Calu3 (cell line): ENCODE measurements at regions not wholly inside any gene's neighbourhood (a gene's known extent, or its start where the extent isn't known, plus 50 kb on each side); places are given as distances from the start of the nearest gene placed in this dataset.

Experiments
- BruUV-seq: library from RNA; stranded (reverse); fragments of 400-500 nt; replicated peaks from 2 replicates; lab custom pipeline; 2021; lab: Mats Ljungman, UMichigan
- CTCF ChIA-PET: fragments of 300-600 bp; sonication (Branson Sonifier 250); formaldehyde crosslinking; loops from one replicate; lab custom pipeline; 2022; ENCODE audit warnings: antibody characterized with exemption; lab: Charles Lee
- DNase-seq: peaks from one replicate; pipeline ENCODE4 v3.0.0; 2022
- H3K27ac Mint-ChIP-seq: one replicate; pipeline ENCODE4 v1.8.0; 2022; ENCODE audit warnings: mixed read lengths; ENCODE audit not compliant: unreplicated experiment
- H3K27me3 Mint-ChIP-seq: one replicate; pipeline ENCODE4 v1.8.0; 2022; ENCODE audit warnings: mixed read lengths; ENCODE audit not compliant: unreplicated experiment
- H3K36me3 Mint-ChIP-seq: one replicate; pipeline ENCODE4 v1.8.0; 2022; ENCODE audit warnings: mild to moderate bottlenecking, moderate library complexity, mixed read lengths; ENCODE audit not compliant: insufficient read depth, unreplicated experiment
- H3K4me1 Mint-ChIP-seq: one replicate; pipeline ENCODE4 v1.8.0; 2022; ENCODE audit warnings: mild to moderate bottlenecking, low read depth, mixed read lengths; ENCODE audit not compliant: unreplicated experiment
- H3K4me3 Mint-ChIP-seq: one replicate; pipeline ENCODE4 v1.8.0; 2022; ENCODE audit warnings: mild to moderate bottlenecking, low read depth, moderate library complexity, mixed read lengths; ENCODE audit not compliant: unreplicated experiment
- H3K9me3 Mint-ChIP-seq: one replicate; pipeline ENCODE4 v1.8.0; 2022; ENCODE audit warnings: low read depth, mixed read lengths; ENCODE audit not compliant: unreplicated experiment
- intact Hi-C: fragments of 100-400 bp; cut with micrococcal nuclease; formaldehyde crosslinking; loops from one replicate; pipeline ENCODE4 v1.10.0; 2022; ENCODE audit not compliant: unreplicated experiment
- TF ChIP-seq, protein P1 (sequence below): fragments of 200-600 bp; IDR thresholded peaks from one replicate; pipeline ENCODE4 v1.8.0; 2022; ENCODE audit warnings: antibody characterized with exemption; ENCODE audit not compliant: unreplicated experiment

DNA sequence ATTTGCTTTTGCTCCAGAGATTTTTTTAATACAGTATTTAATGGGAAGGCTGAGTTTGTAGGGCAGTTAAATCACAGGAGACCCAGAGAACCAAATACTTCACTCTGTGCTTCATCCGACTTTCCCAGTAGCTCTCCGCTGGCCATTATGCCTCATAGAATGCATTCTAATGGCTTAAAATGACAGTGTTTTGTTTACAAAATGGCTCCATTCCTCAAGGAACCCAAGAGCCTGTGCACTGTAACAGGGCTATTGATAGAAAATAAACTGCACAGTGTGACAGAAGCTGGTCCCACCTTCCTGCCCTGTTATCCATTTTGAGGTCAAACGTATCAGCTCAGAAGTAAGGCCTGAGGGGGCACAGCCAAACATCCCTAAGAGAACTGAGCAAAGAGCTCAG lies 136.5 kb downstream of the RAP2A start:
- Mint-ChIP-seq H3K9me3 (no peaks in the 10 kb centered on the region), H3K4me1 (peaks cover 11% of the 10 kb centered on the region), H3K27ac (no peak overlapping the region), H3K27me3 (no peaks in the 10 kb centered on the region), H3K4me3 (no peak overlapping the region), H3K36me3 (no peaks in the 10 kb centered on the region)
- CTCF ChIA-PET, result no interaction called here
- BruUV-seq, result no TSS peak
- no peak for DNase-seq
- intact Hi-C loops, result no loop called here
- TF ChIP-seq, protein P1, sequence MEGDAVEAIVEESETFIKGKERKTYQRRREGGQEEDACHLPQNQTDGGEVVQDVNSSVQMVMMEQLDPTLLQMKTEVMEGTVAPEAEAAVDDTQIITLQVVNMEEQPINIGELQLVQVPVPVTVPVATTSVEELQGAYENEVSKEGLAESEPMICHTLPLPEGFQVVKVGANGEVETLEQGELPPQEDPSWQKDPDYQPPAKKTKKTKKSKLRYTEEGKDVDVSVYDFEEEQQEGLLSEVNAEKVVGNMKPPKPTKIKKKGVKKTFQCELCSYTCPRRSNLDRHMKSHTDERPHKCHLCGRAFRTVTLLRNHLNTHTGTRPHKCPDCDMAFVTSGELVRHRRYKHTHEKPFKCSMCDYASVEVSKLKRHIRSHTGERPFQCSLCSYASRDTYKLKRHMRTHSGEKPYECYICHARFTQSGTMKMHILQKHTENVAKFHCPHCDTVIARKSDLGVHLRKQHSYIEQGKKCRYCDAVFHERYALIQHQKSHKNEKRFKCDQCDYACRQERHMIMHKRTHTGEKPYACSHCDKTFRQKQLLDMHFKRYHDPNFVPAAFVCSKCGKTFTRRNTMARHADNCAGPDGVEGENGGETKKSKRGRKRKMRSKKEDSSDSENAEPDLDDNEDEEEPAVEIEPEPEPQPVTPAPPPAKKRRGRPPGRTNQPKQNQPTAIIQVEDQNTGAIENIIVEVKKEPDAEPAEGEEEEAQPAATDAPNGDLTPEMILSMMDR, result no peak

DNA sequence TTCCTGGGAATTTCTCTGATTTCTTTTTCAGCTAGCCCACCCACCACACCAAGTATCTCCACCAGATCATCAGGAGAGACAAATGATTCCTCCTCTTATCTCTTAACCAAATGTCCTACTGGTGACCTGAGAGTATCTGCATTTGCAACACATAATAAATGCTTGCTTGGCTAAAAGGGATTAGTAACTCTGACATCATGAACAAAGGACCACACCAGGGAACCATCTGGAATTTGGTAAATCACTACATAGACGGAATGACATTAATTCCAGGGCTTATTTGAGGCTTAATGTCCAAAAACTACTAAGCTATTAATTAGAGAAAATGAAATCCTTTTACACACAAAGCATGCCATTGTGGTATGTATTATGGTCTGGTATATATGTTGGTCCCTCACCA lies 139.0 kb downstream of the RAP2A start:
- H3K4me3 Mint-ChIP-seq, result no peak overlapping the region
- H3K27ac Mint-ChIP-seq, result no peak overlapping the region
- no peaks in the 10 kb centered on the region for H3K9me3 Mint-ChIP-seq
- CTCF ChIA-PET, result no interaction called here
- intact Hi-C loops, result no loop called here
- H3K27me3 Mint-ChIP-seq, result no peaks in the 10 kb centered on the region
- TF ChIP-seq, protein P1, result no peak
- no peaks in the 10 kb centered on the region for H3K36me3 Mint-ChIP-seq
- no TSS peak for BruUV-seq
- no peak for DNase-seq
- peaks cover 8% of the 10 kb centered on the region for H3K4me1 Mint-ChIP-seq

GRCh38 chr13:97574926-97575325 lies 141.0 kb downstream of the RAP2A start:
- no TSS peak for BruUV-seq
- DNase-seq, result no peak
- Mint-ChIP-seq H3K27ac (no peak overlapping the region), H3K36me3 (no peaks in the 10 kb centered on the region), H3K4me1 (no peaks in the 10 kb centered on the region), H3K27me3 (no peaks in the 10 kb centered on the region), H3K9me3 (no peaks in the 10 kb centered on the region), H3K4me3 (no peak overlapping the region)
- intact Hi-C loops, result no loop called here
- CTCF ChIA-PET, result no interaction called here
- TF ChIP-seq, protein P1, result no peak

DNA sequence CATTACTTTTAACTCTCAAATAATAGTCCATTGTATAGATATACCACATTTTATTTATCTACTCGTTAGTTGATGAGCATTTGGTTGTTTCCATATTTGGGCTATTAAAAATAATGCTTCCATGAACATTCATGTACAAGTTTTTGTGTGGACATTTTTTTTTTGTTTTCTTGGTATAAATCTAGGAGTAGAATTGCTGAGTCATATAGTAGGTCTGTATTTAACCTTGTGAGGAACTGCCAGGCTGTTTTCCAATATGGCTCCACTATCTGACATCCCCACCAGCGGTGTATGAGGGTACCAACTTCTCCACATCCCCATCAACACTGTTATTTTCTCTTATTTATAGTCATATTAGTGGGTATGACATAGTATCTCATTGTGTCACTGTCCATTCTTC lies 143.1 kb downstream of the RAP2A start:
- H3K4me1 Mint-ChIP-seq, result no peaks in the 10 kb centered on the region
- no peaks in the 10 kb centered on the region for H3K27me3 Mint-ChIP-seq
- TF ChIP-seq, protein P1, result no peak
- H3K4me3 Mint-ChIP-seq, result no peak overlapping the region
- intact Hi-C loops, result no loop called here
- no TSS peak for BruUV-seq
- H3K27ac Mint-ChIP-seq, result no peak overlapping the region
- H3K9me3 Mint-ChIP-seq, result no peaks in the 10 kb centered on the region
- DNase-seq, result no peak
- H3K36me3 Mint-ChIP-seq, result no peaks in the 10 kb centered on the region
- CTCF ChIA-PET, result no interaction called here

DNA sequence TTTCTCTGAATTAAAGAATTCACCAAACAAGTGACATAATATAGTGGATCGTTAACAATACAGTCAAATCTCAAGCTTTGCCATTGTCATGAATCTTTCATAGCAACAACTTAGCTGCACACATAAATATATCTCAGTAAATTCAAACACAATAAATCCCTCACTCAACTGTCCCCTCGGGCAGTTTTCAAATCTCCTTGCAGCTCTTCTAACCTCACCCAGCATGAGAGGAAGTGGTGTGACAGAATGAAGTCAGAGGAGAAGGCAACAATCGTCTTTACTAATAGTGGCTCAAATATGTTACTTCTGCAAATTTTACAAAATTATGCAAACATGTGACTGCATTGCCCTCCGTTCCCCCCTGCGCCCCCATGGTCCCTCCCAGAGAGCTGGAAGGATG lies 148.2 kb downstream of the RAP2A start:
- Mint-ChIP-seq H3K27me3 (peaks cover 11% of the 10 kb centered on the region), H3K27ac (no peak overlapping the region), H3K4me1 (no peaks in the 10 kb centered on the region), H3K36me3 (no peaks in the 10 kb centered on the region), H3K9me3 (no peaks in the 10 kb centered on the region), H3K4me3 (no peak overlapping the region)
- no TSS peak for BruUV-seq
- intact Hi-C loops, result no loop called here
- TF ChIP-seq, protein P1, result no peak
- no peak for DNase-seq
- CTCF ChIA-PET, result no interaction called here
